NT2/D1 (cell line): ENCODE measurements at regions not wholly inside any gene's neighbourhood (a gene's known extent, or its start where the extent isn't known, plus 50 kb on each side); places are given as distances from the start of the nearest gene placed in this dataset.
"Not testable (repeated sequence)": the region's sequence is repeated elsewhere in the genome, so short reads cannot be mapped to it uniquely, and the experiment has no call there.

Source experiments
- DNase-seq: peaks from one replicate; pipeline ENCODE4 v3.0.0-alpha.2; 2011; ENCODE audit warnings: low read depth, low spot score
- H3K27me3 ChIP-seq: 2 replicates; pipeline ENCODE4 v1.6.0; 2011; ENCODE audit warnings: mild to moderate bottlenecking; ENCODE audit not compliant: insufficient read length, insufficient read depth
- H3K36me3 ChIP-seq: 2 replicates; pipeline ENCODE4 v1.6.1; 2011; ENCODE audit warnings: mild to moderate bottlenecking, low read length, mixed read lengths; ENCODE audit not compliant: insufficient read depth, insufficient read length
- H3K4me1 ChIP-seq: 2 replicates; pipeline ENCODE4 v1.5.1; 2011; ENCODE audit not compliant: insufficient read depth, insufficient read length
- H3K4me3 ChIP-seq: 2 replicates; pipeline ENCODE4 v1.5.1; 2011; ENCODE audit warnings: low read depth; ENCODE audit not compliant: insufficient read length
- H3K9ac ChIP-seq: 2 replicates; pipeline ENCODE4 v1.6.0; 2011; ENCODE audit warnings: low read depth; ENCODE audit not compliant: insufficient read length
- H3K9me3 ChIP-seq: 2 replicates; pipeline ENCODE4 v1.5.1; 2011; ENCODE audit warnings: mild to moderate bottlenecking, low read length; ENCODE audit not compliant: insufficient read depth
- SUZ12 ChIP-seq: IDR thresholded peaks from 2 replicates; pipeline ENCODE4 v1.6.1; 2011; ENCODE audit not compliant: insufficient read length, insufficient read depth; ENCODE audit errors: extremely low read depth
- YY1 ChIP-seq: IDR thresholded peaks from 2 replicates; pipeline ENCODE4 v1.6.1; 2011; ENCODE audit not compliant: insufficient read length, insufficient read depth
- ZNF274 ChIP-seq: IDR thresholded peaks from 2 replicates; pipeline ENCODE4 v1.6.1; 2011; ENCODE audit warnings: mild to moderate bottlenecking, low read depth, low read length

DNA sequence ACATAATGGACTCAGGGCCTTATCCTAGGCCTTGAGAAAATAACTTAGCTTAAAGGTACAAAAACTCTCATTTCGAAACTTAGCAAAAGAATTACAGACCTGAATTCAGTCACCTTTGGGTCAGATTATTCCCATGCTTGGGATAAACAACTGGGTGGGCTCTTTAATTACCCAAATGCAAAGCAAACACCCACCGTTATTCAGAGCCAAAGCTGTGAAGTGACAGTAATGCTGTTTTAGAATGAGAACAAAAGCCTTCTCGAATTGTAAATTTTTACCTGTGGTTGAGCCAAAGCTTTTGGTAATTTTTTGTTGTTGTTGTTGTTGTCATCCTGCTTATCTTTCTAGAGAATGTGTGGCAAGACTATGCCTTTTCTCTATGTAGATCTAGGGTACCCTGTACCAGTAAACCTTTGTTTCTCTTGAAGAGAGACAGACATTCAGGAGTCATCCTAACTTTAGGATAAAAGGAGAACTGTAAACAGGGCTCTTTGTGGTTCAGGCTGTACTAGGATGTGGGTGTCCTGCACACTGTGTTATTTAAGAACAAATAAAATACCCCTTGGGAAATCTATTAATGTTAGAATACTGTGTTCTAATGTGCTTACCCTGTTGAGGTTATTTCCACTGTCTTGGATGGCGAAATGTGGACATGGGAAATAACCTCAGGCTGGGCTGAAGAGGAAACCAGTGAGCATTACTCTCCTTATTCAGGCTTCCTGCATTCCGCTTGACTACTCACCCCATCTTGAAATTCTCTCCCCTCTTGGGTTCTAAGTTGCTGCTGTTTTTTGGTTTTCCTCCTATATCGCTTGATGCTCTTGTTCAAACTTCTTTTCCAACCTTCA is 480.7 kb downstream of the CD83 start:
- Histone ChIP-seq H3K27me3 (no peaks in the 10 kb centered on the region), H3K36me3 (no peaks in the 10 kb centered on the region), H3K4me3 (no peak overlapping the region), H3K9ac (no peak overlapping the region), H3K9me3 (no peaks in the 10 kb centered on the region; the same call in 1 of the 2 replicates), H3K4me1 (no peaks in the 10 kb centered on the region)
- TF ChIP-seq SUZ12 = no peak
- no peak for TF ChIP-seq YY1
- TF ChIP-seq ZNF274 = no peak
- DNase-seq = peak; percentile 20

DNA sequence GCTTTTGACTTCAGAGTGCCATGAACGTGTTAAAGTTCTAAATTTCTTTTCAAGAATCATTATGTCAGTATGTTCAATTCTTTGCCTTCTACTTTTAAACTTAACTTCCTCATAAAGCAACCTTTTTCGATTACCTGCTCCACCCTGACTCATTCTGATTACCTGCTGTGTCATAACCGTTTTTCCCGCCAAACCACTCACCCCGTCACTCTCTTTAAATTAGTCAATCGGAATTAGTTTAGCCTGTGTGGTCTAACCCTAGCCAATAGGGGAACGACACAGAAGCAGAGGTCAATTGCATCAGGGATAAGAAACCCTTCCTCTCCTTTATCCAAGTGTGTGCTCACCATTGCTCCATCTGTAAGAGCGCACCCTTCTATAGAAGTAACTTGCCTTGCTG is 482.7 kb downstream of the CD83 start:
- H3K9me3 ChIP-seq = not testable (repeated sequence)

DNA sequence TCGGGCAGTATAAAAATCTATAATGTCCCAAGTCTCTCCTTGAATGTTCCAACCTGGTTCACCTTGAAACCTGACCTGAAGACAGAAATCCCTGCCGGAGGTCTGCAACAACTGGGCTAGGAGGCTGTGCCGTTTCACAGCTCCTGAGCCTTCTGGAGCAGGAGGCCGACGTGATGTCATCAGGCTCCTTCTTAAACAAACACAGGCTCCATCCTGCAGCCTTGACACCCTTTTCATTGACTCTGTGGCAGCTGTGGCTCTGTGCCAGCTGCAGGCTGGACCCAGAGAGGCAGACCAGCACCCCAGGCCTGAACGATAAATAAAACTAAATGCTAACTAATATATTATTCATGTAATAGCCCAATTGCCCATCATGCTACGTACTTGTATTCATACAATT is 483.9 kb downstream of the CD83 start:
- Histone ChIP-seq H3K4me1 (no peaks in the 10 kb centered on the region), H3K9me3 (no peaks in the 10 kb centered on the region; the same call in 1 of the 2 replicates), H3K27me3 (no peaks in the 10 kb centered on the region), H3K4me3 (no peak overlapping the region), H3K9ac (no peak overlapping the region), H3K36me3 (no peaks in the 10 kb centered on the region)
- no peak for DNase-seq
- TF ChIP-seq SUZ12 = no peak
- no peak for TF ChIP-seq YY1
- TF ChIP-seq ZNF274 = no peak

More for the DNA sequence above, 482.7 kb downstream of the CD83 start:
- not testable (repeated sequence) for H3K9ac ChIP-seq, H3K4me3 ChIP-seq, H3K4me1 ChIP-seq, H3K27me3 ChIP-seq, H3K36me3 ChIP-seq, DNase-seq

DNA sequence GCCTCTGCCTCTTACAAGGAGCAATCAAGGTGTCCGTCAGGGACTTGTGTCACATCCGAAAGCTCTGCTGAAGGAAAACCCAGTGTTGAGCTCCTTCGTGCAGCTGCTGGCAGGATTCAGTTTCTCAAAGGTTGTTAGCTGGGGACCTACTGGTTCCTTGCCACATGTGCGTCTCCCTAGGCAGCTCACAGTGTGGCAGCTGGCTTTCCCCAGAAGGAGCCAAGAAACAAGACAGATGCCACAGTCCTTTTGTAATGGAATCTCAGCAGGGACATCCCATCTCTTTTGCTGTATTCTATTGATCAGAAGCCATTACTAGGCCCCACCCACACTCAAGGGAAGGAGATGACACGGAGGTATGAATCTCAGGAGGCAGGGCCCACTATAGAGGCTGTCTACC is 488.8 kb downstream of the CD83 start:
- Histone ChIP-seq H3K27me3 (no peaks in the 10 kb centered on the region), H3K9ac (no peak overlapping the region), H3K4me1 (no peaks in the 10 kb centered on the region), H3K9me3 (no peaks in the 10 kb centered on the region), H3K4me3 (no peak overlapping the region), H3K36me3 (no peaks in the 10 kb centered on the region)
- DNase-seq = no peak
- no peak for TF ChIP-seq ZNF274
- TF ChIP-seq YY1 = no peak
- no peak for TF ChIP-seq SUZ12

DNA sequence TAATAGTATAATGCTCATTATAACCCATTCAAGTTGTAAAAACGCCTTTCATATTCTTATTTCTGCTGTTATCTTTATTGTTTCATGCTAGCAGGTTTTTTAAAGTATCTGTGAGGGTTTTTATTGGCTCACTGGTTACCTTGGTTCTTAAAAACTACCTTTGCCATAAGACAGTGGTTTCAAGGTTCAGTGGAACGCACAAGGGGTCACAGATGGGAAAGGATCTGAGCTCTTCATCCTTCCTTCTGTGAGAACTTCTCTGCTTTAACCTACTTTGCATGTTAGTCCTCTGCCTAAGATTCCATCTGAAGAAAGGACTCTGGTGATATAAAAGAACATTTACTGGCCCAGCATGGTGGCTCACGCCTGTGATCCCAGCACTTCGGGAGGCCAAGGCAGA is 492.6 kb downstream of the CD83 start:
- TF ChIP-seq SUZ12 (no peak), ZNF274 (no peak), YY1 (no peak)
- H3K27me3 ChIP-seq = no peaks in the 10 kb centered on the region
- H3K36me3 ChIP-seq = no peaks in the 10 kb centered on the region
- H3K9me3 ChIP-seq = no peaks in the 10 kb centered on the region
- DNase-seq = no peak
- no peak overlapping the region for H3K9ac ChIP-seq
- no peak overlapping the region for H3K4me3 ChIP-seq
- H3K4me1 ChIP-seq = no peaks in the 10 kb centered on the region

DNA sequence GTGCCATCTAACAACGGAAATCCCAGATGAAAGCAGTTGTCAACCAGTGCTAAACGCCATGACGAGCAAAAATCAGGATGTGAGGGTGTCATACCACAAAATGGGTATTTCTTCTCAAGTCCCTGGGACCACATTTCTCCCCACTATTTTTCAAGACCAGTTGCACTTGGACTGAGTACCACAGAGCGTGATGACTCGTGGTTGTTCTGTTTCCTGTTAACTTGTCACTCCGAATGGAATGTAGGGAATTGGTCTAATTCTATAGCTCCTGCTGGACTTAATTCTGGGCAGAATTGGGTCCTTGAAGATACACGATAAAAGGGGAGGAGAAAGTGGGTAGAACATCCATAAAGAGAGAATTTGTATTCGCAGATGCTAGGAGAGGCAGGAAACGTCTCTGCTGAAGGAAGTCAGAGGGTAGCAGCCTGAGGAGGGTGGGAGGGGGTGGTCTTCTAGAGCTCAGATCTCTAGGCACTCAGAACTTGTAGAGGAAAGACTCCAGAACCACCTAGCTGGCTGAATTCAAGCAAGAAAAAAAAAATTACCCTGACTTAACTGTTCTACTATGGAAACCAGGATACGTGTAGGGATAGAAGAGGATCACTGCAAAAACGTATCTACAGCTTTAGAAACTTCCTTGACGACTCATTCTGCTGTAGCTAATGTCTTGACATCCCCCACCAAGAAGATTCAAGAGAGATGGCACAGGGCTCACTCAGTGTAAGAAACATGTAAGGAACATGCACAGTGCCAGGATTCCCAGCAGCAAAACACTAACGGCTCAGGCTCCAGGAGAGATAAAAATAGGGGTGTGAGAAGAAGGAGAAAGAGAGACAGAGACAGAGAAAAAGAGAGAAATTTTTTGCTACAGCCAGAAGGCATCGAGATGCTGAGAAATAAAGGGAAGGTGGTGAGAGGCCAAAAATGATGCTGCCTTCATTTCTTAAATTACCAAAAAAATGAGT is 494.7 kb downstream of the CD83 start:
- H3K36me3 ChIP-seq = no peaks in the 10 kb centered on the region
- no peak overlapping the region for H3K4me3 ChIP-seq
- no peak for DNase-seq
- peaks cover 10% of the 10 kb centered on the region; the same call in 1 of the 2 replicates for H3K9me3 ChIP-seq
- H3K27me3 ChIP-seq = no peaks in the 10 kb centered on the region
- no peaks in the 10 kb centered on the region for H3K4me1 ChIP-seq
- TF ChIP-seq SUZ12 = no peak
- no peak for TF ChIP-seq YY1
- H3K9ac ChIP-seq = no peak overlapping the region

DNA sequence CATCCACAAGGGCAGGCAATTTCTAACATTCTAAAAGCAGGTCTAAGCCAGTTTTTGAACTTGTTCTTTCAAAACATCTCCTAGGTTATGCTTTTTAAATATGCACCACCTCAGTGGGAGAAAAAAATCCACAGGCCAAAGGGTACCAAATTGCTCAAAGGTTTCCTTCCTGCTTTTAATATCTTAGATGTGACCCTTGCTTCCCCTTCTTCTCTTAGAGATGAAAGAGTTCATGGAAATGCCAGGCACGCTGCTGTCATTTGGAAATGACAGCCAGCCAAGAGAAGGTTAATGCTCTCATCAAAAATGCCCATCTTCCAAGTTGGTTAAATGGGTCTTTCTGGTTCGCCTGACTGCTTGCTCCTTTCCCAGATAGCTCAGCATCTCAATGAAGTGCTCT is 497.1 kb downstream of the CD83 start:
- Histone ChIP-seq H3K36me3 (no peaks in the 10 kb centered on the region), H3K9ac (no peak overlapping the region), H3K9me3 (peaks cover 10% of the 10 kb centered on the region; the same call in 1 of the 2 replicates), H3K4me1 (no peaks in the 10 kb centered on the region), H3K4me3 (no peak overlapping the region), H3K27me3 (no peaks in the 10 kb centered on the region)
- no peak for TF ChIP-seq ZNF274
- TF ChIP-seq SUZ12 = no peak
- TF ChIP-seq YY1 = no peak
- DNase-seq = no peak
